NK-92 (cell line): ENCODE measurements at regions not wholly inside any gene's neighbourhood (a gene's known extent, or its start where the extent isn't known, plus 50 kb on each side); places are given as distances from the start of the nearest gene placed in this dataset.

Experiments
- DNase-seq: peaks from one replicate; lab custom pipeline; 2025; ENCODE audit not compliant: unreplicated experiment; lab: John Stamatoyannopoulos, UW

- DNase-seq = no peak
Observed at GRCh38 chr15:39359771-39360170, 221.1 kb upstream of the THBS1 start.

GRCh38 chr15:39360452-39360851 is 220.4 kb upstream of the THBS1 start:
- no peak for DNase-seq

- DNase-seq = no peak
Observed at GRCh38 chr15:39361497-39361896, 219.4 kb upstream of the THBS1 start.

GRCh38 chr15:39362821-39363561 is 217.9 kb upstream of the THBS1 start:
- no peak for DNase-seq

GRCh38 chr15:39363761-39364586 is 216.9 kb upstream of the THBS1 start:
- DNase-seq = no peak

- no peak for DNase-seq
Observed at GRCh38 chr15:39364721-39365120, 216.2 kb upstream of the THBS1 start.

GRCh38 chr15:39365161-39365560 is 215.7 kb upstream of the THBS1 start:
- DNase-seq = no peak

- DNase-seq = no peak
Observed at GRCh38 chr15:39365873-39366272, 215.0 kb upstream of the THBS1 start.

- no peak for DNase-seq
Observed at GRCh38 chr15:39367596-39367995, 213.3 kb upstream of the THBS1 start.

- DNase-seq = no peak
Observed at GRCh38 chr15:39369768-39370167, 211.1 kb upstream of the THBS1 start.

GRCh38 chr15:39376371-39376909 is 204.4 kb upstream of the THBS1 start:
- DNase-seq = no peak

GRCh38 chr15:39381517-39381916 is 199.4 kb upstream of the THBS1 start:
- DNase-seq = no peak

GRCh38 chr15:39388118-39388517 is 192.8 kb upstream of the THBS1 start:
- no peak for DNase-seq

- no peak for DNase-seq
Observed at GRCh38 chr15:39391230-39391629, 189.6 kb upstream of the THBS1 start.

- no peak for DNase-seq
Observed at GRCh38 chr15:39392469-39393047, 188.3 kb upstream of the THBS1 start.

GRCh38 chr15:39393575-39394335 is 187.1 kb upstream of the THBS1 start:
- DNase-seq = no peak

- no peak for DNase-seq
Observed at GRCh38 chr15:39394496-39394895, 186.4 kb upstream of the THBS1 start.

GRCh38 chr15:39396979-39397615 is 183.8 kb upstream of the THBS1 start:
- no peak for DNase-seq

GRCh38 chr15:39397883-39398282 is 183.0 kb upstream of the THBS1 start:
- no peak for DNase-seq

GRCh38 chr15:39399600-39399999 is 181.3 kb upstream of the THBS1 start:
- DNase-seq = no peak

- no peak for DNase-seq
Observed at GRCh38 chr15:39400002-39400401, 180.9 kb upstream of the THBS1 start.
